A549 (cell line): ENCODE measurements at regions not wholly inside any gene's neighbourhood (a gene's known extent, or its start where the extent isn't known, plus 50 kb on each side); places are given as distances from the start of the nearest gene placed in this dataset.
"Not testable (repeated sequence)": the region's sequence is repeated elsewhere in the genome, so short reads cannot be mapped to it uniquely, and the experiment has no call there.

Experiments used
- ATAC-seq, 2 experiments: fragments of 200-7000 bp in 1 of 2; fragments of >200 bp in 1 of 2; cut with Nextera tagmentation in 1 of 2; cut with Tn5 transposase in 1 of 2; 3 replicates each; pipeline versions ENCODE4 v1.8.0 to v1.9.1; 2018 to 2020; ENCODE audit warnings: mild to moderate bottlenecking in 1 of 2, moderate library complexity in 1 of 2
- CTCF ChIA-PET: fragments of 300-600 bp; sonication (Branson Sonifier 250); formaldehyde crosslinking; extraction: SDS; loops from one replicate; lab custom pipeline; 2021; ENCODE audit warnings: antibody characterized with exemption, inconsistent platforms; lab: Yijun Ruan, JAX
- POLR2A ChIA-PET: fragments of 350-600 bp; formaldehyde crosslinking; extraction: SDS; loops from one replicate; lab custom pipeline; 2021; ENCODE audit warnings: antibody characterized with exemption, inconsistent platforms; lab: Yijun Ruan, JAX
- DNase-seq, 2 experiments: peaks; one replicate each; pipeline versions ENCODE4 v3.0.0 to v3.0.0-alpha.2; 2011 to 2016; ENCODE audit warnings: low read depth in 1 of 2, low spot score in 1 of 2
- FAIRE-seq: peaks from 2 replicates; lab custom pipeline; 2011; peaks lifted over from hg19 to GRCh38; lab: Jason Lieb, UNC
- H3K27ac ChIP-seq, 2 experiments: fragments of >200 bp; sonication (Bioruptor Twin); formaldehyde crosslinking; 3 replicates each; pipeline ENCODE4 v1.5.1; 2016 to 2017
- H3K4me1 ChIP-seq: fragments of >200 bp; sonication (Bioruptor Twin); formaldehyde crosslinking; 3 replicates; pipeline ENCODE4 v1.6.1; 2016
- H3K4me2 ChIP-seq: fragments of >200 bp; sonication (Bioruptor Twin); formaldehyde crosslinking; 3 replicates; pipeline ENCODE4 v1.6.1; 2016
- H3K4me3 ChIP-seq: fragments of >200 bp; sonication (Bioruptor Twin); formaldehyde crosslinking; 3 replicates; pipeline ENCODE4 v1.5.1; 2016
- H3K9me3 ChIP-seq: fragments of >200 bp; sonication (Bioruptor Twin); formaldehyde crosslinking; 3 replicates; pipeline ENCODE4 v1.6.1; 2016
- BHLHE40 ChIP-seq: IDR thresholded peaks from 2 replicates; pipeline ENCODE4 v1.6.1; 2012; ENCODE audit warnings: low read depth, low read length, inconsistent platforms
- CBX8 ChIP-seq: fragments of 200-600 bp; sonication (generic); IDR thresholded peaks from 2 replicates; pipeline ENCODE4 v1.6.1; 2016
- CEBPB ChIP-seq, 2 experiments: fragments of >200 bp in 1 of 2; sonication (Bioruptor Twin) in 1 of 2; formaldehyde crosslinking in 1 of 2; IDR thresholded peaks; 2 replicates each; pipeline ENCODE4 v1.6.1; 2012 to 2016
- CTCF ChIP-seq: fragments of >200 bp; sonication (Bioruptor Twin); formaldehyde crosslinking; IDR thresholded peaks from 3 replicates; pipeline ENCODE4 v1.5.1; 2016
- EP300 ChIP-seq, 2 experiments: fragments of >200 bp; sonication (Bioruptor Twin); formaldehyde crosslinking; IDR thresholded peaks; 2 replicates in 1 of 2; 3 replicates in 1 of 2; pipeline ENCODE4 v1.6.1; 2016 to 2017
- ESRRA ChIP-seq: fragments of 150-350 bp; IDR thresholded peaks from 2 replicates; pipeline ENCODE4 v1.6.1; 2014; ENCODE audit warnings: mild to moderate bottlenecking, low read length, borderline replicate concordance
- FOSB ChIP-seq: fragments of 250-450 bp; sonication (Bioruptor Pico); IDR thresholded peaks from 2 replicates; pipeline ENCODE4 v1.5.0; 2020; ENCODE audit warnings: mild to moderate bottlenecking, moderate library complexity
- FOSL2 ChIP-seq, 2 experiments: fragments of 450-650 bp in 1 of 2; fragments of >200 bp in 1 of 2; sonication (Bioruptor Twin) in 1 of 2; formaldehyde crosslinking; IDR thresholded peaks; 2 replicates each; pipeline versions ENCODE4 v1.5.0 to v1.6.1; 2016 to 2020; ENCODE audit warnings: mild to moderate bottlenecking in 1 of 2, moderate library complexity in 1 of 2
- FOXS1 ChIP-seq: fragments of 250-450 bp; sonication (Bioruptor Pico); IDR thresholded peaks from 2 replicates; pipeline ENCODE4 v1.5.0; 2020; ENCODE audit warnings: mild to moderate bottlenecking, moderate library complexity
- GATA3 ChIP-seq: IDR thresholded peaks from 2 replicates; pipeline ENCODE4 v1.6.1; 2012; ENCODE audit warnings: borderline replicate concordance
- HEYL ChIP-seq: fragments of 250-450 bp; sonication (Bioruptor Pico); IDR thresholded peaks from 2 replicates; pipeline ENCODE4 v1.8.0; 2021; ENCODE audit warnings: mild to moderate bottlenecking, moderate library complexity
- KDM5A ChIP-seq: fragments of 200-600 bp; sonication (generic); IDR thresholded peaks from 2 replicates; pipeline ENCODE4 v1.6.1; 2016; ENCODE audit warnings: antibody characterized with exemption, mild to moderate bottlenecking
- MAFK ChIP-seq: fragments of 450-650 bp; IDR thresholded peaks from 2 replicates; pipeline ENCODE4 v1.6.1; 2014; ENCODE audit not compliant: partially characterized antibody
- MAZ ChIP-seq: fragments of 150-350 bp; IDR thresholded peaks from 2 replicates; pipeline ENCODE4 v1.6.1; 2014; ENCODE audit warnings: antibody characterized with exemption, low read depth, low read length, borderline replicate concordance
- POLR2A ChIP-seq: IDR thresholded peaks from 2 replicates; pipeline ENCODE4 v1.6.1; 2012; ENCODE audit warnings: mild to moderate bottlenecking, low read length
- RCOR1 ChIP-seq: fragments of 150-350 bp; IDR thresholded peaks from 2 replicates; pipeline ENCODE4 v1.6.1; 2014; ENCODE audit warnings: antibody characterized with exemption, low read length, low read depth
- SMC3 ChIP-seq: fragments of >200 bp; sonication (Bioruptor Twin); formaldehyde crosslinking; IDR thresholded peaks from 3 replicates; pipeline ENCODE4 v1.6.1; 2018; ENCODE audit warnings: inconsistent platforms
- ZC3H11A ChIP-seq: fragments of 450-650 bp; IDR thresholded peaks from 2 replicates; pipeline ENCODE4 v1.6.1; 2014; ENCODE audit warnings: antibody characterized with exemption, mild to moderate bottlenecking
- ZSCAN20 ChIP-seq: fragments of 250-450 bp; sonication (Bioruptor Pico); IDR thresholded peaks from 2 replicates; pipeline ENCODE4 v1.8.0; 2022; ENCODE audit warnings: mild to moderate bottlenecking, moderate library complexity
- WGBS: methylation state at CpG from one replicate; pipeline ENCODE4 v1.1.6; 2017; ENCODE audit errors: missing lambda C conversion rate; 5-methylcytosine and 5-hydroxymethylcytosine counted together
- TF ChIP-seq, protein P1 (sequence below): fragments of 250-450 bp; sonication (Bioruptor Pico); IDR thresholded peaks from 2 replicates; pipeline ENCODE4 v1.5.0; 2021; ENCODE audit warnings: mild to moderate bottlenecking, moderate library complexity, borderline replicate concordance
- TF ChIP-seq, protein P2 (sequence below): IDR thresholded peaks from 2 replicates; pipeline ENCODE4 v1.6.1; 2012; ENCODE audit warnings: low read depth, borderline replicate concordance
- TF ChIP-seq, protein P3 (sequence below): fragments of >200 bp; sonication (Bioruptor Twin); formaldehyde crosslinking; IDR thresholded peaks from 2 replicates; pipeline ENCODE4 v1.6.1; 2016

GRCh38 chr10:45557275-45557905 is 115.2 kb downstream of the ZFAND4 start:
- no peak for FAIRE-seq

GRCh38 chr10:45555795-45556194 is 116.8 kb downstream of the ZFAND4 start:
- Histone ChIP-seq H3K4me3 (no peak overlapping the region), H3K4me1 (peaks cover 5% of the 10 kb centered on the region; the same call in 2 of the 3 replicates), H3K27ac (no peak overlapping the region)
- ATAC-seq (no peak), FAIRE-seq (no peak)
- TF ChIP-seq FOSL2 (IDR thresholded peaks at IDR 0.05), result no peak
- no peak for TF ChIP-seq FOSL2 (CRISPR knock-in tag; IDR thresholded peaks at IDR 0.05)
- TF ChIP-seq FOSB (CRISPR knock-in tag), result no peak
- no peak for TF ChIP-seq CBX8
- TF ChIP-seq, all 56 proteins: peak for 0
- POLR2A ChIA-PET, result no interaction called here
- whole genome bisulfite sequencing, result 69% methylated on average over 3 of the region's 3 CpGs
- no peak for DNase-seq
- H3K4me2 ChIP-seq, result no peak overlapping the region
- CTCF ChIA-PET, result no interaction called here
- no peaks in the 10 kb centered on the region for H3K9me3 ChIP-seq

More at GRCh38 chr10:45557275-45557905, 115.2 kb downstream of the ZFAND4 start:
- ChIA-PET CTCF (no interaction called here), POLR2A (no interaction called here)
- TF ChIP-seq MAZ (no peak), EP300 (IDR thresholded peaks at IDR 0.05) (no peak), FOXS1 (CRISPR knock-in tag) (no peak), CTCF (no peak), POLR2A (no peak), CEBPB (IDR thresholded peaks at IDR 0.05) (no peak), HEYL (CRISPR knock-in tag) (no peak), BHLHE40 (no peak), KDM5A (no peak), SMC3 (no peak), ZSCAN20 (CRISPR knock-in tag) (no peak), RCOR1 (no peak), FOSB (CRISPR knock-in tag) (no peak), GATA3 (no peak), ZC3H11A (no peak), ESRRA (no peak), MAFK (no peak)
- TF ChIP-seq, protein P1, sequence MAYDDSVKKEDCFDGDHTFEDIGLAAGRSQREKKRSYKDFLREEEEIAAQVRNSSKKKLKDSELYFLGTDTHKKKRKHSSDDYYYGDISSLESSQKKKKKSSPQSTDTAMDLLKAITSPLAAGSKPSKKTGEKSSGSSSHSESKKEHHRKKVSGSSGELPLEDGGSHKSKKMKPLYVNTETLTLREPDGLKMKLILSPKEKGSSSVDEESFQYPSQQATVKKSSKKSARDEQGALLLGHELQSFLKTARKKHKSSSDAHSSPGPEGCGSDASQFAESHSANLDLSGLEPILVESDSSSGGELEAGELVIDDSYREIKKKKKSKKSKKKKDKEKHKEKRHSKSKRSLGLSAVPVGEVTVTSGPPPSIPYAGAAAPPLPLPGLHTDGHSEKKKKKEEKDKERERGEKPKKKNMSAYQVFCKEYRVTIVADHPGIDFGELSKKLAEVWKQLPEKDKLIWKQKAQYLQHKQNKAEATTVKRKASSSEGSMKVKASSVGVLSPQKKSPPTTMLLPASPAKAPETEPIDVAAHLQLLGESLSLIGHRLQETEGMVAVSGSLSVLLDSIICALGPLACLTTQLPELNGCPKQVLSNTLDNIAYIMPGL (CRISPR knock-in tag), result no peak
- TF ChIP-seq, protein P2, sequence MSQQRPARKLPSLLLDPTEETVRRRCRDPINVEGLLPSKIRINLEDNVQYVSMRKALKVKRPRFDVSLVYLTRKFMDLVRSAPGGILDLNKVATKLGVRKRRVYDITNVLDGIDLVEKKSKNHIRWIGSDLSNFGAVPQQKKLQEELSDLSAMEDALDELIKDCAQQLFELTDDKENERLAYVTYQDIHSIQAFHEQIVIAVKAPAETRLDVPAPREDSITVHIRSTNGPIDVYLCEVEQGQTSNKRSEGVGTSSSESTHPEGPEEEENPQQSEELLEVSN, result no peak
- TF ChIP-seq, protein P3, sequence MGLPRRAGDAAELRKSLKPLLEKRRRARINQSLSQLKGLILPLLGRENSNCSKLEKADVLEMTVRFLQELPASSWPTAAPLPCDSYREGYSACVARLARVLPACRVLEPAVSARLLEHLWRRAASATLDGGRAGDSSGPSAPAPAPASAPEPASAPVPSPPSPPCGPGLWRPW, result no peak
- DNase-seq (no peak), ATAC-seq (no peak)
- Histone ChIP-seq H3K27ac (no peak overlapping the region), H3K4me1 (no peaks in the 10 kb centered on the region), H3K9me3 (no peaks in the 10 kb centered on the region), H3K4me3 (no peak overlapping the region), H3K4me2 (no peak overlapping the region)
- WGBS, result 71% methylated on average over 9 of the region's 9 CpGs

DNA sequence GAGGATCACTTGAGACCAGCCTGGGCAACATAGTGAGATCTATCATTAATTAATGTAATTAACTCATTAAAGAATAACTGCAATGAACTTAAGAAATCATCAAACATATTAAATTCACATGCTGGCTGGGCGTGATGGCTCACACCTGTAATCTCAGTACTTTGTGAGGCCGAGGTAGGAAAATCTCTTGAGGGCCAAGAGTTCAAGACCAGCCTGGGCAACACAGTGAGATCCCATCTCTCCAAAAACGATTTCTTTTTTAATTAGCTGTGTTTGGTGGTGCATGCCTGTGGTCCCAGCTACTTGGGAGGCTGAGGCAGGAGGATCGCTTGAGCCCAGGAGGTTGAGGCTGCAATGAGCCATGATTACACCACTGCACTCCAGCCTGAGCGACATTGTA is 117.2 kb downstream of the ZFAND4 start:
- ATAC-seq, DNase-seq, H3K4me3 ChIP-seq, CTCF ChIA-PET, H3K27ac ChIP-seq, POLR2A ChIA-PET, H3K4me2 ChIP-seq, H3K9me3 ChIP-seq, FAIRE-seq, H3K4me1 ChIP-seq: not testable (repeated sequence)
- WGBS, result 68% methylated on average over 5 of the region's 5 CpGs
